GM12878 (cell line): ENCODE measurements at regions not wholly inside any gene's neighbourhood (a gene's known extent, or its start where the extent isn't known, plus 50 kb on each side); places are given as distances from the start of the nearest gene placed in this dataset.

Source experiments
- ATAC-seq: fragments of 200-7000 bp; cut with Tn5 transposase; 3 replicates; pipeline ENCODE4 v1.9.1; 2020; ENCODE audit warnings: mild to moderate bottlenecking, moderate library complexity
- BruUV-seq: library from RNA; stranded (reverse); fragments of 400-500 nt; replicated peaks from 2 replicates; lab custom pipeline; 2021; lab: Mats Ljungman, UMichigan
- CTCF ChIA-PET: fragments of 300-600 bp; sonication (Branson Sonifier 250); formaldehyde crosslinking; extraction: SDS; loops from one replicate; lab custom pipeline; 2021; ENCODE audit warnings: inconsistent platforms; lab: Yijun Ruan, JAX
- POLR2A ChIA-PET: fragments of 350-600 bp; formaldehyde crosslinking; extraction: SDS; loops from one replicate; lab custom pipeline; 2021; ENCODE audit warnings: inconsistent platforms; lab: Charles Lee
- RAD21 ChIA-PET: fragments of 300-600 bp; sonication (Branson Sonifier 250); formaldehyde crosslinking; loops from one replicate; lab custom pipeline; 2023; ENCODE audit warnings: antibody characterized with exemption; ENCODE audit not compliant: unreplicated experiment; lab: Charles Lee
- SMC1A ChIA-PET: fragments of 300-600 bp; sonication (Branson Sonifier 250); formaldehyde crosslinking; loops from one replicate; lab custom pipeline; 2023; ENCODE audit not compliant: unreplicated experiment, uncharacterized antibody; lab: Charles Lee
- DNase-seq: peaks from one replicate; pipeline ENCODE4 v3.0.0-alpha.2; 2011; ENCODE audit warnings: low read depth, low spot score
- FAIRE-seq: peaks from 3 replicates; lab custom pipeline; 2011; peaks lifted over from hg19 to GRCh38; lab: Jason Lieb, UNC
- H2AFZ ChIP-seq: 2 replicates; pipeline ENCODE4 v1.6.0; 2011; ENCODE audit warnings: low read depth, low read length, control low read depth; ENCODE audit not compliant: control insufficient read depth
- H3K27ac ChIP-seq: 2 replicates; pipeline ENCODE4 v1.5.1; 2011; ENCODE audit warnings: control low read depth; ENCODE audit not compliant: control insufficient read depth, insufficient read depth
- H3K27me3 ChIP-seq, 2 experiments: replicated peaks in 1 of 2; 2 replicates each; pipeline versions ENCODE4 v1.6.0 to v1.6.1; 2011; ENCODE audit warnings: low read length in 1 of 2; ENCODE audit not compliant: control insufficient read depth in 2 of 2, insufficient read depth in 2 of 2
- H3K36me3 ChIP-seq, 2 experiments: 2 replicates each; pipeline ENCODE4 v1.5.1; 2011; ENCODE audit warnings: low read length in 1 of 2; ENCODE audit not compliant: control insufficient read depth in 2 of 2, insufficient read depth in 2 of 2
- H3K4me1 ChIP-seq: 2 replicates; pipeline ENCODE4 v1.6.1; 2011; ENCODE audit warnings: mild to moderate bottlenecking, low read length, moderate library complexity, mixed read lengths; ENCODE audit not compliant: control insufficient read depth, insufficient read depth
- H3K4me2 ChIP-seq: 2 replicates; pipeline ENCODE4 v1.6.0; 2011; ENCODE audit warnings: control low read depth; ENCODE audit not compliant: control insufficient read depth, insufficient read depth
- H3K4me3 ChIP-seq: fragments of 200-600 bp; sonication (generic); 2 replicates; pipeline ENCODE4 v1.5.1; 2016
- H3K79me2 ChIP-seq: 2 replicates; pipeline ENCODE4 v1.6.0; 2011; ENCODE audit warnings: low read length; ENCODE audit not compliant: control insufficient read depth, insufficient read depth
- H3K9ac ChIP-seq: 2 replicates; pipeline ENCODE4 v1.8.0; 2011; ENCODE audit warnings: low read length, control low read depth, mixed read lengths; ENCODE audit not compliant: control insufficient read depth, insufficient read depth
- H3K9me3 ChIP-seq: replicated peaks from 3 replicates; pipeline ENCODE4 v1.5.1; 2011; ENCODE audit warnings: mild to moderate bottlenecking, low read length; ENCODE audit not compliant: control insufficient read depth, insufficient read depth
- H4K20me1 ChIP-seq: 2 replicates; pipeline ENCODE4 v1.6.0; 2011; ENCODE audit not compliant: control insufficient read depth, insufficient read depth
- BHLHE40 ChIP-seq, 2 experiments: fragments of 450-650 bp in 1 of 2; IDR thresholded peaks; 2 replicates each; pipeline ENCODE4 v1.6.1; 2011 to 2017; ENCODE audit warnings: low read depth in 2 of 2, borderline replicate concordance in 1 of 2, improper control_type of control experiment in 1 of 2, low read length in 1 of 2, mild to moderate bottlenecking in 1 of 2
- CBFB ChIP-seq: IDR thresholded peaks from 2 replicates; pipeline ENCODE4 v1.6.1; 2016; ENCODE audit warnings: antibody characterized with exemption, low read depth
- ESRRA ChIP-seq: IDR thresholded peaks from 2 replicates; pipeline ENCODE4 v1.6.1; 2012; ENCODE audit warnings: mild to moderate bottlenecking, low read length, improper control_type of control experiment
- IKZF2 ChIP-seq, 2 experiments: fragments of 450-650 bp; IDR thresholded peaks; 2 replicates each; pipeline ENCODE4 v1.6.1; 2017; ENCODE audit warnings: mild to moderate bottlenecking in 2 of 2, moderate library complexity in 2 of 2
- IRF4 ChIP-seq: IDR thresholded peaks from 2 replicates; pipeline ENCODE4 v1.6.1; 2011; ENCODE audit warnings: low read depth, low read length
- KAT2A ChIP-seq: conservative IDR thresholded peaks from 2 replicates; pipeline ENCODE4 v1.6.1; 2011; ENCODE audit warnings: low read depth, low read length; ENCODE audit not compliant: control insufficient read depth
- KDM1A ChIP-seq: fragments of 200-600 bp; sonication (generic); IDR thresholded peaks from 2 replicates; pipeline ENCODE4 v1.6.1; 2016; ENCODE audit warnings: borderline replicate concordance
- MLLT1 ChIP-seq: fragments of 450-650 bp; IDR thresholded peaks from 2 replicates; pipeline ENCODE4 v1.6.1; 2016; ENCODE audit warnings: mild to moderate bottlenecking
- MXI1 ChIP-seq: fragments of 150-350 bp; IDR thresholded peaks from 2 replicates; pipeline ENCODE4 v1.6.1; 2011; ENCODE audit warnings: low read depth, mild to moderate bottlenecking, inconsistent platforms, low read length, improper control_type of control experiment
- RCOR1 ChIP-seq: conservative IDR thresholded peaks from 2 replicates; pipeline ENCODE4 v1.6.1; 2012; ENCODE audit warnings: low read depth, low read length, improper control_type of control experiment
- RELA ChIP-seq: fragments of 450-650 bp; IDR thresholded peaks from 2 replicates; pipeline ENCODE4 v1.8.0; 2014; ENCODE audit warnings: borderline replicate concordance; ENCODE audit not compliant: partially characterized antibody
- TCF3 ChIP-seq: IDR thresholded peaks from 2 replicates; pipeline ENCODE4 v1.6.1; 2012; ENCODE audit warnings: low read depth, mild to moderate bottlenecking, low read length, borderline replicate concordance; ENCODE audit not compliant: insufficient read depth
- USF2 ChIP-seq: IDR thresholded peaks from 2 replicates; pipeline ENCODE4 v1.6.1; 2011; ENCODE audit warnings: low read depth, low read length, improper control_type of control experiment, borderline replicate concordance
- ZBTB11 ChIP-seq: fragments of 450-650 bp; formaldehyde crosslinking; IDR thresholded peaks from 2 replicates; pipeline ENCODE4 v1.5.0; 2022; ENCODE audit warnings: mild to moderate bottlenecking, missing genetic modification characterization
- ZSCAN29 ChIP-seq: fragments of 450-650 bp; IDR thresholded peaks from 2 replicates; pipeline ENCODE4 v1.6.1; 2017; ENCODE audit warnings: mild to moderate bottlenecking, moderate library complexity
- ZZZ3 ChIP-seq: IDR thresholded peaks from 2 replicates; pipeline ENCODE4 v1.6.1; 2011; ENCODE audit warnings: low read depth; ENCODE audit not compliant: control insufficient read depth, insufficient read length
- WGBS: methylation state at CpG from one replicate; pipeline ENCODE4 v1.1.6; 2016; ENCODE audit warnings: low lambda C conversion rate; ENCODE audit not compliant: insufficient replicate concordance, insufficient coverage; ENCODE audit errors: missing lambda C conversion rate; 5-methylcytosine and 5-hydroxymethylcytosine counted together
- in situ Hi-C: fragments of 300-500 bp; cut with MboI; formaldehyde crosslinking; loops from 9 replicates; pipeline ENCODE4 v1.14.3; 2018; ENCODE audit warnings: mixed read lengths
- intact Hi-C: fragments of 100-400 bp; cut with micrococcal nuclease; formaldehyde crosslinking; loops from one replicate; pipeline ENCODE4 v1.14.2; 2022; ENCODE audit not compliant: unreplicated experiment

GRCh38 chrX:120819126-120819525 is 56.5 kb downstream of the CT47B1 start:
- no peak overlapping the region for H3K9ac ChIP-seq
- no peaks in the 10 kb centered on the region for H3K9me3 ChIP-seq
- ChIA-PET SMC1A (no interaction called here), RAD21 (interaction anchor here (0.6 kb wide), 1 partner anchor 19 kb away, joined by 4 read pairs; no protein-coding TSS in a partner anchor)
- WGBS: 65% methylated on average over 2 of the region's 2 CpGs
- no peaks in the 10 kb centered on the region for H4K20me1 ChIP-seq
- H3K27ac ChIP-seq: no peak overlapping the region
- no peak overlapping the region for H2AFZ ChIP-seq
- H3K4me3 ChIP-seq: no peak overlapping the region
- no peak for DNase-seq
- TF ChIP-seq USF2 (no peak), RELA (no peak), BHLHE40 (IDR thresholded peaks at IDR 0.05; ENCODE audit: borderline replicate concordance in 1 of 2, low read depth in 2 of 2, low read length in 1 of 2) (no peak), TCF3 (no peak), IRF4 (no peak), MLLT1 (no peak), IKZF2 (IDR thresholded peaks at IDR 0.05) (no peak), ZZZ3 (no peak), ZSCAN29 (no peak), MXI1 (no peak), RCOR1 (no peak), KDM1A (no peak), ESRRA (no peak), CBFB (no peak), KAT2A (no peak), ZBTB11 (CRISPR knock-in tag) (no peak)
- TF ChIP-seq, all 136 proteins: peak for 0
- Histone ChIP-seq H3K4me1 (no peaks in the 10 kb centered on the region), H3K36me3 (no peaks in the 10 kb centered on the region), H3K4me2 (no peak overlapping the region), H3K27me3 (no peaks in the 10 kb centered on the region), H3K79me2 (no peaks in the 10 kb centered on the region)
- BruUV-seq: no TSS peak
- no peak for FAIRE-seq
- ChIA-PET POLR2A (no interaction called here), CTCF (no interaction called here)
- no peak for ATAC-seq
- in situ Hi-C loops (no loop called here), intact Hi-C loops (no loop called here)
